Stimulated activated effector memory CD8-positive, alpha-beta T cell treated with anti-CD3 and anti-CD28 coated beads, Interleukin-12 subunit alpha, Interleukin-12 subunit beta, amount 100 ng/mL, for 72 hours (primary cell): ENCODE measurements at regions not wholly inside any gene's neighbourhood (a gene's known extent, or its start where the extent isn't known, plus 50 kb on each side); places are given as distances from the start of the nearest gene placed in this dataset.

ENCODE experiments used
- ATAC-seq: fragments of 150-1000 bp; cut with Tn5 transposase; 2 replicates; pipeline ENCODE4 v1.10.0; 2021
- DNase-seq, 2 donors: peaks; one replicate each; pipeline ENCODE4 v3.0.0; 2021 to 2022; ENCODE audit warnings: low spot score in 2 of 2
- H3K27ac Mint-ChIP-seq: one replicate; pipeline ENCODE4 v1.8.0; 2022; ENCODE audit warnings: mild to moderate bottlenecking, mixed read lengths
- H3K36me3 Mint-ChIP-seq: one replicate; pipeline ENCODE4 v1.8.0; 2022; ENCODE audit warnings: mild to moderate bottlenecking, mixed read lengths
- H3K4me1 Mint-ChIP-seq: one replicate; pipeline ENCODE4 v1.8.0; 2022; ENCODE audit warnings: mixed read lengths
- H3K4me3 Mint-ChIP-seq: one replicate; pipeline ENCODE4 v1.8.0; 2022; ENCODE audit warnings: mild to moderate bottlenecking, mixed read lengths
- H3K9me3 Mint-ChIP-seq: one replicate; pipeline ENCODE4 v1.8.0; 2022; ENCODE audit warnings: mixed read lengths

- no peak for DNase-seq
- no peak overlapping the region for H3K27ac Mint-ChIP-seq
- H3K4me1 Mint-ChIP-seq, result no peaks in the 10 kb centered on the region
- no peak overlapping the region for H3K4me3 Mint-ChIP-seq
- no peaks in the 10 kb centered on the region for H3K36me3 Mint-ChIP-seq
- H3K9me3 Mint-ChIP-seq, result peaks cover 6% of the 10 kb centered on the region
- ATAC-seq, result no peak
These were observed 139.3 kb upstream of the PEX5L start for GRCh38 chr3:180176059-180176458.

GRCh38 chr3:180177255-180177654 is 140.5 kb upstream of the PEX5L start:
- H3K4me1 Mint-ChIP-seq, result no peaks in the 10 kb centered on the region
- no peak for ATAC-seq
- H3K36me3 Mint-ChIP-seq, result no peaks in the 10 kb centered on the region
- H3K27ac Mint-ChIP-seq, result no peak overlapping the region
- H3K9me3 Mint-ChIP-seq, result peaks cover 6% of the 10 kb centered on the region
- DNase-seq, result no peak
- no peak overlapping the region for H3K4me3 Mint-ChIP-seq

DNA sequence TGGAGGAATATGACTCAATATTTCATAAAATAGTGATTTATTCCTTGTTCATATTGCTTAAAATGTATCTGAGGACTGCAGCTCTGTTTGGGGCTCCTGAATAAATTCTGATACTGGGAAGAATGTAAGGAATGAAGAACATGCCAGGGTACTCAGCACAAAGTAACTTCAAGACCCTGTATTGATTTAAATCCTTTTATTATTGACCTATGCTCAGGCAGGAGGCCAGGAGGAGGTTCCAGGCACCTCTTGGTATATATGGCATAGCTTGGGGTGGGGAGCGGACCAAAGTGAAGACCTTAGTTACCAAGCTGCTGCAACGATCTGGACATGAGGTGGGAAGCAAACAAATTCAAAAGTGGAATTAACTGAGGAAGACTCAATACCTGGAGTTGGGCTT is 142.8 kb upstream of the PEX5L start:
- peaks cover 6% of the 10 kb centered on the region for H3K9me3 Mint-ChIP-seq
- H3K4me3 Mint-ChIP-seq, result no peak overlapping the region
- no peaks in the 10 kb centered on the region for H3K4me1 Mint-ChIP-seq
- H3K27ac Mint-ChIP-seq, result no peak overlapping the region
- DNase-seq (no peak), ATAC-seq (no peak)
- H3K36me3 Mint-ChIP-seq, result no peaks in the 10 kb centered on the region

- Mint-ChIP-seq H3K4me3 (no peak overlapping the region), H3K4me1 (no peaks in the 10 kb centered on the region), H3K9me3 (peaks cover 6% of the 10 kb centered on the region), H3K36me3 (no peaks in the 10 kb centered on the region), H3K27ac (no peak overlapping the region)
- DNase-seq (no peak), ATAC-seq (no peak)
These were observed 144.1 kb upstream of the PEX5L start for GRCh38 chr3:180180795-180181194.

DNA sequence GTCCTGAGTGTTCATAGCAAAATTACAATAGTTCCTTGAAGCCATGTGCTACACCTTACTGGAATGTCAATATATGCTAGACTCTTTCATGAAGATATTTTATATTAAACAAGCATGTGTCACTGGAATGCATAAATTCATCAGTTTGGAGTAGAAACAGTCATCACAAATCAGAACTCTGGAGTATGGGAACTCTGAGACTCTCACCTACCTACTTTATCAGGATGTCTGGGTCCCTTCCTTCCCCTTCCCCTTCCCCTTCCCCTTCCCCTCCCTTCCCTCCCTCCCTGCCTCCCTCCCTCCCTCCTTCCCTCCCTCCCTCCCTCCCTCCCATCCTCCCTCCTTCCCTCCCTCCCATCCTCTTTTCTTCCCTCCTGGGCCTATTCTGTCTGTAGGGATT is 144.7 kb upstream of the PEX5L start:
- Mint-ChIP-seq H3K27ac (no peak overlapping the region), H3K4me3 (no peak overlapping the region), H3K36me3 (no peaks in the 10 kb centered on the region), H3K4me1 (no peaks in the 10 kb centered on the region), H3K9me3 (peaks cover 3% of the 10 kb centered on the region)
- no peak for DNase-seq
- ATAC-seq, result no peak

- Mint-ChIP-seq H3K27ac (no peak overlapping the region), H3K4me1 (no peaks in the 10 kb centered on the region), H3K36me3 (no peaks in the 10 kb centered on the region), H3K4me3 (no peak overlapping the region), H3K9me3 (peaks cover 3% of the 10 kb centered on the region)
- DNase-seq, result no peak
- ATAC-seq, result no peak
These were observed 146.6 kb upstream of the PEX5L start for GRCh38 chr3:180183346-180183745.

DNA sequence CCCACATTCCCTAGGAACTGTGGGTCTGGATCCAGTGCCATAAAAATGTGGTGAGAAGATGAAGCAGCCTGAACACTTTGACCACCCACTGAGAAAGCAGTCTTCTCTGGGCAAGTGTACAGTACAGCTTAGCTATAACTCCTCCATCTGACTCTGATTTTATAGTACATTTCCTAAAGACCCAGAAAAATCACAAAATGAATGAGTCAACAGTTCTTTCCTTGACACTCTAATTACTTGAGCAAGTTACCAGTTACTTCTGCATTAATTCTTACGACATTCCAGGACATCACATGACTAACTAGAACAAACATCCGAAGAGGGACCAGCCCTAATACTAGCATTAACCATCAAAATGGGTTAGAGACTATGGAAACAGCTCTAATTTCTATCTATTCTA is 148.1 kb upstream of the PEX5L start:
- ATAC-seq (no peak), DNase-seq (no peak)
- Mint-ChIP-seq H3K36me3 (no peaks in the 10 kb centered on the region), H3K9me3 (peaks cover 3% of the 10 kb centered on the region), H3K27ac (no peak overlapping the region), H3K4me3 (no peak overlapping the region), H3K4me1 (no peaks in the 10 kb centered on the region)

DNA sequence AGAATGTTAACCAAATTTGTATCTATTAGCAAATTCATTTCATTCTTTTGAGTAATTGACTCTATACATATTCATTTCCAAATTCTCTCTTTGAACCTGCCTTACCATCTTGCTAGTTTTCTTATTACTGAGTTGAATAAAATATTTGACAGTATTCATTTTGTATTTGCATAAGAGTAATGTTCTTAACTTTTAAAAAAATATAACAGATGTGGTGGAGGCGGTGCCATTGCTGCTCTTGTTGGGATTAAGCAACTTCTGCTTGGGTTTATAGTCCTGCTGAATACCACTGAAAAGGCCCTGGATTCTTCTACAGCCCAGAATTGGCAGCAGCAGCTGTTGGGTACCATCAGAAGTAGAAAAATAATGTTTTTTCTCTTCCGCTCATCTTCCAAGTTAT is 148.9 kb upstream of the PEX5L start:
- DNase-seq (no peak), ATAC-seq (no peak)
- Mint-ChIP-seq H3K36me3 (no peaks in the 10 kb centered on the region), H3K27ac (no peak overlapping the region), H3K4me1 (no peaks in the 10 kb centered on the region), H3K9me3 (no peaks in the 10 kb centered on the region), H3K4me3 (no peak overlapping the region)

DNA sequence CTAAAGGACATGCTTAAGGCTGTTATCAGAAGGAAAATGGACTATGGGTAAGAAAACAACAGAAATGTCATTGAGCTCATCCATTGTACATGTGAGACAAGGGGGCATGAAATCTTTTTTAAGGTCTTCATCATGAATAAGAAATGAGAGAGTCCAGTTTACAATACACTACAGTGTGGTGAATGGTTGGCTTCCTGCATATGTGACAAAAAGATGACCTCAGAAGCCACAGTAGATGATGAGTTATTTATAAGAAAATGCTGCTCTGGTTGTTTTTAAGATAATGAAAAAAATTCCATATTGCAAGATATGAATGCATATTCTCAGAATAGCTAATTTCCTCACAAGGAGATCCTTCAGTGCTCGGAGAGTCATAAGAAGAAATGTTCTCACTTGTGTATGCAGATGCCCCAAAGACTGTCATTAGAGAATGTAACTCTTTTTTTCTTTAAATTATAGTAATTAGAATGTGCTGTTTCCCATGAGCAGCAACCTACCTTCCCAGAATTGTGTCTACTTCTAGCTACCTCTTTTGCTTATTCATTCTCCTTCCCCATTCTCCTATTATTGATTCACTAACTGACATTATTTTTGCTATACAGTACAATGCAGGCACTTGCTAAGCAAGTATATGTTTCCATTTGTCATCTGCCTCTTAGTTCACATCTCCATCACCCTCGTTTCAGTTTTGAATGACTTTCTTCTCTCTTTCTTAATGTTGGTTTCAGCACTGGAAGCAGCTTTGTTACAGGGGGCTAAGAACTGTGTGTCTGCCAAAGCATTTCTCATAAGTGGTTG is 152.0 kb upstream of the PEX5L start:
- H3K27ac Mint-ChIP-seq, result no peak overlapping the region
- no peaks in the 10 kb centered on the region for H3K4me1 Mint-ChIP-seq
- ATAC-seq (peak; percentile 72), DNase-seq (no peak)
- H3K9me3 Mint-ChIP-seq, result no peaks in the 10 kb centered on the region
- H3K4me3 Mint-ChIP-seq, result no peak overlapping the region
- H3K36me3 Mint-ChIP-seq, result no peaks in the 10 kb centered on the region

DNA sequence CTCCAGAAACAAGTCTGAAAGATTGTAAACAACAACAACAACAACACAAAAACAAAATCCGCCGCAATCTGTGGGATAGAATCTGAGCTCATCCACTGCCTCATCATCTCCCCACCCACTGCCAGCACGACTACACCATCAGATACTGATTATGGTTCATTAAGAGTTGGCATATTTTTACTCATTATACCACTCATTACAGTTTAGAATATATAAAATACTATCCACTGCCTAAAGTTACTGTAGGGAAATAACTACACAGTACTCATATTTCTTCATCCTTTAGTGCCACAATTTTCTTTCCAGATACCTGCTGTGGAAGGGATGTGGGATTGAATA is 152.5 kb upstream of the PEX5L start:
- Mint-ChIP-seq H3K4me3 (no peak overlapping the region), H3K36me3 (no peaks in the 10 kb centered on the region), H3K9me3 (no peaks in the 10 kb centered on the region), H3K4me1 (no peaks in the 10 kb centered on the region), H3K27ac (no peak overlapping the region)
- DNase-seq (no peak), ATAC-seq (peak; percentile 62)

DNA sequence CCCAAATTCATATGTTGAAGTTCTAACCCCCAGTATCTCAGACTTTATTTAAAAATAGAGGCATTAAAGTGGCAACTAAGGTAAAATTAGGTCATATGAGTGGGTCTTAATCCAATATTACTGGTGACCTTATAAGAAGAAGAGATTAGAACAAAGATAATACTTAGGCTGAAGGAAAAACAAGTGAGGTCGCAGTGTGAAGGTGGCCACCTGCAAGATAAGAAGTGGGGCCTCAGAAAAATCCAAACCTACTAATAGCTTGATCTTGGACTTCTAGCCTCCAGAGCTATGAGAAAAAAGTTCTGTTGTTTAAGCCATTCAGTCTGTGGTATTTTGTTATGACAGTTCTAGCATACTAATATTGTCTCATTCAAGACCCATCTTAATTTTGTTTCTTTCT is 159.9 kb upstream of the PEX5L start:
- no peaks in the 10 kb centered on the region for H3K36me3 Mint-ChIP-seq
- H3K27ac Mint-ChIP-seq, result no peak overlapping the region
- no peak for ATAC-seq
- H3K4me1 Mint-ChIP-seq, result no peaks in the 10 kb centered on the region
- no peak overlapping the region for H3K4me3 Mint-ChIP-seq
- no peak for DNase-seq
- peaks cover 3% of the 10 kb centered on the region for H3K9me3 Mint-ChIP-seq

GRCh38 chr3:180199417-180199995 is 162.8 kb upstream of the PEX5L start:
- H3K27ac Mint-ChIP-seq, result no peak overlapping the region
- no peaks in the 10 kb centered on the region for H3K36me3 Mint-ChIP-seq
- no peaks in the 10 kb centered on the region for H3K4me1 Mint-ChIP-seq
- H3K9me3 Mint-ChIP-seq, result peaks cover 3% of the 10 kb centered on the region
- ATAC-seq (no peak), DNase-seq (no peak)
- no peak overlapping the region for H3K4me3 Mint-ChIP-seq

DNA sequence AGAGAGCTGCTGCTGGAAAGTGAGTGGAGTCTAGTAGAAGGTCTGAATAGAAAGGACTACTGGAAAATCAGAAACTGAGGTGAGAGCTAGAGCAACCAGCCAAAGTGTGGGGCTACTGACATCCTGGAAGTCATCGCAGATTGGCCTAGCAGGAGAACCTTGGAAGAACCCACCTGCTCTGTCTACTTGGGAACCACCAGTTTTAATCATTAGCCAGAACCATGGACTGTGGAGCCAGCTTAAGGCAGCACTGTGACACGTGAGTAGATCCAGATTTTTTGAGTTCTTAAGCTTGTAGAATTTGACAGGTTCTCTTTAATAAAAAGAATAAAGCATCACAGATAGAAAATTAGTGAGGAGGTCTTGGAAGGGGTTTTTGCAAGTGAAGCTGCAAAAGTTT is 179.1 kb upstream of the PEX5L start:
- Mint-ChIP-seq H3K36me3 (no peaks in the 10 kb centered on the region), H3K9me3 (peaks cover 9% of the 10 kb centered on the region), H3K27ac (no peak overlapping the region), H3K4me3 (no peak overlapping the region), H3K4me1 (no peaks in the 10 kb centered on the region)
- DNase-seq, result no peak
- no peak for ATAC-seq

DNA sequence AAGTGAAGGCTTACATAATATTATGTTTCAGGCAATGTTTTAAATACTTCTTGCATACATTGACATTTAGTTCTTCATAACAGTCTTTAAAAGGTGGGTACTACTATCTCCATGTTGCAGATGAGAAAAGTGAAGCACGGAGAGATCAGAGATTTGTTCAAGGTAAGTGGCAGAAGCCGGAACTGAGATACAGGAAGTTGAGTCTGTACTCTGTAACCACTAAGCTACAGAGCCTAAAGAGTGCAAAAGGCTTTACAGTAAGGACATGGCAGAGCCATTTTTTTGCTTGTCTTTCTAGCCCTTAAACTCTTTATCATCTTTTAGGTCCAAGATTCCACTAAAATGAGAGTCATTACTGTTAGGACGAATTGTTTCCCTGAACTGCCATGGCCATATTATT is 186.5 kb upstream of the PEX5L start:
- DNase-seq (no peak), ATAC-seq (no peak)
- peaks cover 6% of the 10 kb centered on the region for H3K9me3 Mint-ChIP-seq
- no peaks in the 10 kb centered on the region for H3K4me1 Mint-ChIP-seq
- H3K27ac Mint-ChIP-seq, result no peak overlapping the region
- H3K4me3 Mint-ChIP-seq, result no peak overlapping the region
- no peaks in the 10 kb centered on the region for H3K36me3 Mint-ChIP-seq

DNA sequence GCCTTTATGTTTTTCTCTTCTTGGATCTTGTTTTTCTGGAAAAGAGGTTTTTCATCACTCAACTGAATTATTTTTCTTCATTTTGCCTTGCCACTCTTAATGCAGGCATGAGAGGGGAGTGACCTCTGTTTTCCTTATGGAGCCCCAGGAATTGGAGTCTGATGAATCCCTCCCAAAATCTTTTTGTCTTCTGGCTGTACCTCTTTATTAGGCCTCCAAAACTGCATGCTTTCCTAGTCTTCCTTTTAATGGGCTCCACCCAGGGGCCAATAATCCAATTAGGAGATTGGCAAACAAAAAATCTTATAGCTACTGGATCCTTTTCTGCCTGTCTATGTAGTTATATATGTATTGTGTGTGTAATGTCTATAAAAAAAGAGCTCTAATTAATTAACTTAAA is 192.4 kb upstream of the PEX5L start:
- no peak for ATAC-seq

DNA sequence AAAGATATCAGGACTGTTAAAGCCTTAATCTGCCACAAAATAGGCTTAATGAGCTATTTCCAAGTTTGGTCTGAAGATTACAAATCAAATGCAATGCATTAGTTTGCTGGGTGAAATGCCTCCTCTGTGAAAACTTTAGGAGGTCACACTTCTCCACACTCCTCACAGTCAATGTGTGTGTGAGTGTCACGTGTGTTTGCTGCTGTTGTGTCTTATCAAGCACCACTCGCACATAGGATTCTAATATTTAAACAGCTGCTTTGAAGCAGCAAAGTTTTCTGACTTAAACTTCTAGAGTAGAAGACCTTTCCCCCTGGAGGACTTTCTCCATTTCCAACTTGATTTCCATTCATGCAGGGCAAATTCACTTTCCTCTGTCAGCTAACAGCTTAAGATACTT is 203.2 kb upstream of the PEX5L start:
- H3K27ac Mint-ChIP-seq, result no peak overlapping the region
- peaks cover 5% of the 10 kb centered on the region for H3K9me3 Mint-ChIP-seq
- no peak overlapping the region for H3K4me3 Mint-ChIP-seq
- DNase-seq (no peak), ATAC-seq (no peak)
- H3K4me1 Mint-ChIP-seq, result no peaks in the 10 kb centered on the region
- H3K36me3 Mint-ChIP-seq, result no peaks in the 10 kb centered on the region

More for the DNA sequence above, 192.4 kb upstream of the PEX5L start:
- Mint-ChIP-seq H3K4me3 (no peak overlapping the region), H3K9me3 (peaks cover 7% of the 10 kb centered on the region), H3K36me3 (no peaks in the 10 kb centered on the region), H3K27ac (no peak overlapping the region), H3K4me1 (no peaks in the 10 kb centered on the region)
- DNase-seq, result no peak
